GM23338 (cell line): ENCODE measurements at regions not wholly inside any gene's neighbourhood (a gene's known extent, or its start where the extent isn't known, plus 50 kb on each side); places are given as distances from the start of the nearest gene placed in this dataset.

Experiments used
- CREB1 ChIP-seq: fragments of 250-450 bp; sonication (Bioruptor Pico); IDR thresholded peaks from 2 replicates; pipeline ENCODE4 v1.5.0; 2020; ENCODE audit warnings: low read depth, mild to moderate bottlenecking, moderate library complexity
- CTCF ChIP-seq, 2 experiments: fragments of 200-600 bp in 1 of 2; sonication (generic) in 1 of 2; conservative IDR thresholded peaks; 2 replicates each; pipeline versions ENCODE4 v1.5.1 to v1.6.1; 2016 to 2017; ENCODE audit warnings: antibody characterized with exemption in 2 of 2, low read depth in 2 of 2, mild to moderate bottlenecking in 2 of 2, moderate library complexity in 1 of 2
- ETS1 ChIP-seq: IDR thresholded peaks from 2 replicates; pipeline ENCODE4 v1.6.1; 2016; ENCODE audit warnings: antibody characterized with exemption
- EZH2 ChIP-seq: fragments of 200-600 bp; sonication (generic); IDR thresholded peaks from one replicate; pipeline ENCODE4 v1.8.0; 2017; ENCODE audit warnings: antibody characterized with exemption, mild to moderate bottlenecking, low read depth; ENCODE audit not compliant: unreplicated experiment
- EZH2phosphoT487 ChIP-seq: fragments of 200-600 bp; sonication (generic); IDR thresholded peaks from one replicate; pipeline ENCODE4 v1.8.1; 2018; ENCODE audit warnings: antibody characterized with exemption; ENCODE audit not compliant: unreplicated experiment
- JUNB ChIP-seq: IDR thresholded peaks from one replicate; pipeline ENCODE4 v1.6.1; 2016; ENCODE audit warnings: antibody characterized with exemption; ENCODE audit not compliant: unreplicated experiment
- POLR2AphosphoS5 ChIP-seq: IDR thresholded peaks from 2 replicates; pipeline ENCODE4 v1.6.1; 2016; ENCODE audit warnings: antibody characterized with exemption, low read depth
- REST ChIP-seq: IDR thresholded peaks from one replicate; pipeline ENCODE4 v1.6.1; 2018; ENCODE audit warnings: antibody characterized with exemption; ENCODE audit not compliant: unreplicated experiment
- STAT1 ChIP-seq: IDR thresholded peaks from one replicate; pipeline ENCODE4 v1.6.1; 2016; ENCODE audit warnings: antibody characterized with exemption; ENCODE audit not compliant: unreplicated experiment
- ZNF114 ChIP-seq: fragments of 250-450 bp; sonication (Bioruptor Pico); IDR thresholded peaks from 2 replicates; pipeline ENCODE4 v1.5.0; 2020; ENCODE audit warnings: mild to moderate bottlenecking, moderate library complexity

GRCh38 chr3:87920549-87920948, 138.3 kb downstream of the CGGBP1 start:
- TF ChIP-seq EZH2phosphoT487 (no peak), CTCF (conservative IDR thresholded peaks at IDR 0.05; ENCODE audit: low read depth in 2 of 2) (no peak), EZH2 (no peak), POLR2AphosphoS5 (no peak), JUNB (no peak), REST (no peak), CREB1 (no peak), ETS1 (no peak), ZNF114 (CRISPR knock-in tag) (no peak), STAT1 (no peak)
